ENCODE measurements at regions not wholly inside any gene's neighbourhood (a gene's known extent, or its start where the extent isn't known, plus 50 kb on each side); places are given as distances from the start of the nearest gene placed in this dataset.
"Not testable (repeated sequence)": the region's sequence is repeated elsewhere in the genome, so short reads cannot be mapped to it uniquely, and the experiment has no call there.

GRCh38 chr1:90862782-90863181, 145.7 kb upstream of the BARHL2 start (continued):
- no peak for TF ChIP-seq PAX8 (IDR thresholded peaks at IDR 0.05)
- TF ChIP-seq RFX5 (IDR thresholded peaks at IDR 0.05; ENCODE audit: low read depth, low read length): no peak
- TF ChIP-seq RELA (IDR thresholded peaks at IDR 0.05; ENCODE audit: borderline replicate concordance, partially characterized antibody): no peak
- no peak for TF ChIP-seq POLR2A (IDR thresholded peaks at IDR 0.05; ENCODE audit: low read depth, low read length)

GRCh38 chr1:90861421-90861820, 144.3 kb upstream of the BARHL2 start:
- in situ Hi-C loops (cut with MboI); CTCF ChIA-PET; H3K27ac ChIP-seq (ENCODE audit: control insufficient read depth, insufficient read depth); H3K4me1 ChIP-seq (ENCODE audit: control insufficient read depth, insufficient read depth, low read length); RAD21 ChIA-PET (ENCODE audit: unreplicated experiment); H4K20me1 ChIP-seq (ENCODE audit: control insufficient read depth, insufficient read depth); DNase-seq (ENCODE audit: low read depth, low spot score); H3K4me3 ChIP-seq; H3K79me2 ChIP-seq (ENCODE audit: control insufficient read depth, insufficient read depth, low read length); H2AFZ ChIP-seq (ENCODE audit: control insufficient read depth, low read depth, low read length); H3K9me3 ChIP-seq (replicated peaks; ENCODE audit: control insufficient read depth, insufficient read depth, low read length); H3K36me3 ChIP-seq (ENCODE audit: control insufficient read depth in 2 of 2, insufficient read depth in 2 of 2, low read length in 1 of 2); BruUV-seq (replicated peaks); SMC1A ChIA-PET (ENCODE audit: uncharacterized antibody, unreplicated experiment); ATAC-seq; FAIRE-seq; H3K4me2 ChIP-seq (ENCODE audit: control insufficient read depth, insufficient read depth); H3K27me3 ChIP-seq (replicated peaks in 1 of 2; ENCODE audit: control insufficient read depth in 2 of 2, insufficient read depth in 2 of 2, low read length in 1 of 2); POLR2A ChIA-PET; H3K9ac ChIP-seq (ENCODE audit: control insufficient read depth, insufficient read depth, low read length); intact Hi-C loops (cut with micrococcal nuclease; ENCODE audit: unreplicated experiment): not testable (repeated sequence)
- 81% methylated on average over 3 of the region's 3 CpGs for WGBS (ENCODE audit: insufficient coverage, insufficient replicate concordance, low lambda C conversion rate, missing lambda C conversion rate)

DNA sequence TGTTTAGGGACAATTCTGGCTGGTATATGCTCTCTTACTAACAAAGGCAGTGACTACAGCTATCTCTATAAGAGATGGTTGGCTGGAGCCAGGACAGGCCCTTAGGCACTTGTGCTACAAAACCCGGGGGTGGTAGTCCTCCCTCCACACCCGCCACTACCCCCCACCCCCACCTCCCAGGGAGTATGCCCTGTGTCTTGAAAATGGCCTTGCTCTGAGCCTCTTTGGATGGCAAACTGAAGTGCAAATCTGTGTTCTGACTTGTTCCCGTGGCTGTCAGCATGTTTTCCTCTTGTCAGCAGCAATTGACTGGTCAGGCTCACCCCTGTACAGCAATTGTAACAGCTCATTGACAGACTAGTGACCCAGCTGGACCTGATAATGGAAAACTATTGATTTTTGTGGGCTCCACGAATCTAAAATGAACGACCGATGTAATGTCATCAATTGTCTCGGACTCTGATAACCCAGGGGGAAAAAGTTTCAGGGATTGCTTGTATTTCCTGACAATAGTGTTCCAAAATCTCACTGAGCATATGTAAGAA, 139.4 kb upstream of the BARHL2 start:
- intact Hi-C loops (cut with micrococcal nuclease; ENCODE audit: unreplicated experiment) (no loop called here), in situ Hi-C loops (cut with MboI) (no loop called here)
- no peak for ATAC-seq
- SMC1A ChIA-PET (ENCODE audit: uncharacterized antibody, unreplicated experiment): interaction anchor here (0.8 kb wide), 2 partner anchors 10 to 12 kb away, joined by 3 to 4 read pairs; no protein-coding TSS in a partner anchor
- Histone ChIP-seq H3K4me1 (ENCODE audit: control insufficient read depth, insufficient read depth, low read length) (no peaks in the 10 kb centered on the region), H3K79me2 (ENCODE audit: control insufficient read depth, insufficient read depth, low read length) (no peaks in the 10 kb centered on the region), H3K36me3 (ENCODE audit: control insufficient read depth in 2 of 2, insufficient read depth in 2 of 2, low read length in 1 of 2) (no peaks in the 10 kb centered on the region), H3K27me3 (replicated peaks in 1 of 2; ENCODE audit: control insufficient read depth in 2 of 2, insufficient read depth in 2 of 2, low read length in 1 of 2) (no peaks in the 10 kb centered on the region; a peak in 1 of 4 replicates), H3K9ac (ENCODE audit: control insufficient read depth, insufficient read depth, low read length) (no peak overlapping the region), H3K4me2 (ENCODE audit: control insufficient read depth, insufficient read depth) (no peak overlapping the region), H3K27ac (ENCODE audit: control insufficient read depth, insufficient read depth) (no peak overlapping the region), H4K20me1 (ENCODE audit: control insufficient read depth, insufficient read depth) (no peaks in the 10 kb centered on the region), H2AFZ (ENCODE audit: control insufficient read depth, low read depth, low read length) (no peak overlapping the region), H3K4me3 (no peak overlapping the region), H3K9me3 (replicated peaks; ENCODE audit: control insufficient read depth, insufficient read depth, low read length) (no peaks in the 10 kb centered on the region; the same call in 2 of the 3 replicates)
- no peak for DNase-seq (ENCODE audit: low read depth, low spot score)
- POLR2A ChIA-PET: no interaction called here
- CTCF ChIA-PET: interaction anchor here (1.5 kb wide), 1 partner anchor 309 kb away, joined by 4 read pairs; no protein-coding TSS in a partner anchor
- TF ChIP-seq, protein P1, sequence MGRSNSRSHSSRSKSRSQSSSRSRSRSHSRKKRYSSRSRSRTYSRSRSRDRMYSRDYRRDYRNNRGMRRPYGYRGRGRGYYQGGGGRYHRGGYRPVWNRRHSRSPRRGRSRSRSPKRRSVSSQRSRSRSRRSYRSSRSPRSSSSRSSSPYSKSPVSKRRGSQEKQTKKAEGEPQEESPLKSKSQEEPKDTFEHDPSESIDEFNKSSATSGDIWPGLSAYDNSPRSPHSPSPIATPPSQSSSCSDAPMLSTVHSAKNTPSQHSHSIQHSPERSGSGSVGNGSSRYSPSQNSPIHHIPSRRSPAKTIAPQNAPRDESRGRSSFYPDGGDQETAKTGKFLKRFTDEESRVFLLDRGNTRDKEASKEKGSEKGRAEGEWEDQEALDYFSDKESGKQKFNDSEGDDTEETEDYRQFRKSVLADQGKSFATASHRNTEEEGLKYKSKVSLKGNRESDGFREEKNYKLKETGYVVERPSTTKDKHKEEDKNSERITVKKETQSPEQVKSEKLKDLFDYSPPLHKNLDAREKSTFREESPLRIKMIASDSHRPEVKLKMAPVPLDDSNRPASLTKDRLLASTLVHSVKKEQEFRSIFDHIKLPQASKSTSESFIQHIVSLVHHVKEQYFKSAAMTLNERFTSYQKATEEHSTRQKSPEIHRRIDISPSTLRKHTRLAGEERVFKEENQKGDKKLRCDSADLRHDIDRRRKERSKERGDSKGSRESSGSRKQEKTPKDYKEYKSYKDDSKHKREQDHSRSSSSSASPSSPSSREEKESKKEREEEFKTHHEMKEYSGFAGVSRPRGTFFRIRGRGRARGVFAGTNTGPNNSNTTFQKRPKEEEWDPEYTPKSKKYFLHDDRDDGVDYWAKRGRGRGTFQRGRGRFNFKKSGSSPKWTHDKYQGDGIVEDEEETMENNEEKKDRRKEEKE (IDR thresholded peaks at IDR 0.05): no peak
- no peak for TF ChIP-seq TBL1XR1 (IDR thresholded peaks at IDR 0.05; ENCODE audit: low read depth, low read length)
- RAD21 ChIA-PET (ENCODE audit: unreplicated experiment): interaction anchor here (0.6 kb wide), 1 partner anchor 785 kb away, joined by 3 read pairs; no protein-coding TSS in a partner anchor
- WGBS (ENCODE audit: insufficient coverage, insufficient replicate concordance, low lambda C conversion rate, missing lambda C conversion rate): 51% methylated on average over 6 of the region's 7 CpGs
- no TSS peak for BruUV-seq (replicated peaks)
- no peak for FAIRE-seq
